GM19240 (cell line): ENCODE measurements at regions not wholly inside any gene's neighbourhood (a gene's known extent, or its start where the extent isn't known, plus 50 kb on each side); places are given as distances from the start of the nearest gene placed in this dataset.
"Not testable (repeated sequence)": the region's sequence is repeated elsewhere in the genome, so short reads cannot be mapped to it uniquely, and the experiment has no call there.

Source experiments
- DNase-seq: peaks from one replicate; pipeline ENCODE4 v3.0.0; 2011; ENCODE audit warnings: low spot score; ENCODE audit not compliant: insufficient read length

DNA sequence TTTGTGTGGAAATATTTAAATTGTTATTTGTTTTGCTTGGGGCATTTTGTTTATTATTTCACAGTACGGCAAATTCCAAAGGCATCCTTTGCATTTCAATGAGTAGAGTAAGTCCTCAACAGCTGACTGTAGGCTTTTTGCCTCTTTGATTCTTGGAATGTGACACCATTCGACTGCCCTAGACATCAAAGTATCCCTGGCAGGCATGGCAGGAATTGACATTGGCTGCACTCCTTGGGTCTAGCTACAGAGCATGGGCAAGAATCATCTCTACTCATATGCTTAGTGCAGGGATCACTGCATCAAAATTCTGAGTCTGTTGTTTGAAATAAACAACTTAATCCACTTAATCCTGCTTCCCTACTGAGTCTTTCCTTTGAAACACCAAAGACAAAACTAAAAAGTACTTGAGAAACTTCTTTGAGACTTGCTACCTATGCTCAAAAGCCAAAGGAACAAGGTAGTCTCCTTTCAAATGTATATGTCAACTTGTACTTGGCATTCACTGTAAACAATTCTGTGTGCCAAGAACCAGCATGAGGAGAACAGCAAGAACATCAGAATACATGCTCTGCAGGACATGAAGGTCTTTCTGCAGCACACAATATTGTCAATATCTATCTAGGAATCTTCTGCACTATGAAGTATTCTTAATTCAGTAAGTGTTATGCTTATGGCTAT, 1569.0 kb upstream of the FLRT2 start:
- no peak for DNase-seq

DNA sequence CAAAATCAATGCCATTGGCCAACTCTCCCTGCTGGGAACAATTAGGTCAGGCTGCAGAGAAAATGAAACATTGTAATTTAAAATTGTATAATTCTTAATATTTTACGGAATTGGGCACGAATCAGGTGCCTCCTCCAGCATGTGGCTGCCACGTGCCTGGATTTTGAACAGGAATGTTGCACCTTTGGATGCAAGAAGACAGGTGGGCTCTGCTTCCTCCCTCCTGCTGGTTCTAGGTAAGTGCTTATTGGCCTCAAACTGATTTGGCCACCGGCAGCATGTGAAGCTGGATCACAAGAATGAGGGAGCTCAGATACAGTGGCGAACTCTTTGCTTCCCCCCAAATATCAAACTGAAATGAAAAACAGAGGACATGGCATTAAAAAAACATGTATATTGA, 1559.9 kb upstream of the FLRT2 start:
- DNase-seq: no peak

DNA sequence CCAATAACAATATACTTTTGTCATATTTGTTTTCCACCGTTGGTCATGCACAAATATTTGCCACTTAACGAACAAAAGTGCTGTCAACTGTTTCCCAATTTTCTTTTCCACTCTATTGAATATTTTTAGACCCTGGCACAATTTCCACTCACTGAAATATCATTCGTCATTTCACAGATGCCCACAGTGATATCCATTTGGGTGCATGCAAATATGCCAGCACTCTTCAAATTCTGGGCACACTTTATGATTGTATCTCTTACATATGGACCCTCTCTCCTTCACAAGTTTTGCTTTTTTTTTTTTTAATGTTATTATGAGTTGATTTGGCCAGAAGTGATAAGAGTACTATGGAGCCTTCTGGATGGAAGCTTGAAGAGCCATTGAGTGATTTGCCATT, 1557.3 kb upstream of the FLRT2 start:
- DNase-seq: no peak

GRCh38 chr14:83974647-83975163, 1555.2 kb upstream of the FLRT2 start:
- DNase-seq: no peak

GRCh38 chr14:83975435-83975834, 1554.5 kb upstream of the FLRT2 start:
- DNase-seq: no peak

- DNase-seq: no peak
Observed at GRCh38 chr14:83975841-83976770, 1553.8 kb upstream of the FLRT2 start.

DNA sequence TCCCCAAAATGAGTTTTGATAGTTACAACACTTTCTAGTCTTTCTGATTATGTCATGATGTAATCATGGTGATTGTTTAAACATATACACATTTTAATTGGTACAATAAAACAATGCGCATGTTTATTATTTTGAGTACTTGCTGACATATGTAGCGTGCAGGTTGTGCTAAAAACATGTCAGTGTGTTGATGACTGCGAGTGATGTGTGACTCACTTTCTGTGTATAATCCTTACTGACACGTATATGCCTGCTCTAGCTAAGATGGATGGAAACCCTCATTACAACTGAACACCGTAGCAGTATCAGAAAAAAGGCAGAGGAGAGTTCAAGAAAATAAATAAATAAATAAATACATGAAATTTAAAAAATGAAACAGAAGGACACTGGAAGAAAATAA, 1552.4 kb upstream of the FLRT2 start:
- DNase-seq: no peak

GRCh38 chr14:83981676-83982258, 1548.2 kb upstream of the FLRT2 start:
- not testable (repeated sequence) for DNase-seq

DNA sequence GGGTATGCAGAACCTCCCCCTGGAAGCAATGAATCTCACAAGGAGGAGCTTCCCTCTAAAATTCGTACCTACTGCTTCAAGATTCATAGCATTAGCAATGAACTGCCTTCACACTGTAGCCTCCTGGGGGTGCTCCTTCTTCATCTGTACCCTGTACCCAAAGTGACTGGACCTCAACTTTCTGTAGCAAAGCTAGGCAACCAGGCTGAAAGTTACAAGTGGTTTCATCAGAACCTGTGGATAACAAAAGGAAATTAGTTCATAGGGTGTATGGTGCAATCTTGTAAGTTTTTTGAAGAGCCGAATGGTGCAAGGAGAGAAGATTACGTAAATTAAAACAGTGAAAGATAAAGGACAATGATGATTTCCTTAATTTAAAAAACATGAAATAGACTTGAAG, 1541.7 kb upstream of the FLRT2 start:
- no peak for DNase-seq

DNA sequence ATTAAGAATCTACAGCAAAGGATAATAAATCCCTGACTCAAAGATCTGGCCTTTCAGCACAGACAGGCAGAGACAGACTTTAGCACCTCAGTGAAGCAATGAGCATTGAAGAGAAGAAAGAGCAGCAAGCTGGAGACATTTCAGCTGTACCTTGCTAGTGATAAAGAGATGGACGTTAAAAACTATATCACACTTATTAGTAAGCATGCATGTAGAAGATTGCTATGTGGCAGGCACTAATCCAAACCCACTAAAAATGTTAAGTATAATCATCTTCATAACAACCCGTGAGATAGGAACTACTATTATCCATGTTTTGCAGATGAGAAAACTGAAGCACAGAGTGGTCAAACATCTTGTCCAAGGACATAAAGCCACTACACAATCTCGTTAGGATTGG, 1538.3 kb upstream of the FLRT2 start:
- no peak for DNase-seq

- no peak for DNase-seq
Observed at GRCh38 chr14:83992857-83993256, 1537.1 kb upstream of the FLRT2 start.

GRCh38 chr14:83993545-83993944, 1536.4 kb upstream of the FLRT2 start:
- no peak for DNase-seq

GRCh38 chr14:83994020-83994419, 1535.9 kb upstream of the FLRT2 start:
- DNase-seq: no peak

DNA sequence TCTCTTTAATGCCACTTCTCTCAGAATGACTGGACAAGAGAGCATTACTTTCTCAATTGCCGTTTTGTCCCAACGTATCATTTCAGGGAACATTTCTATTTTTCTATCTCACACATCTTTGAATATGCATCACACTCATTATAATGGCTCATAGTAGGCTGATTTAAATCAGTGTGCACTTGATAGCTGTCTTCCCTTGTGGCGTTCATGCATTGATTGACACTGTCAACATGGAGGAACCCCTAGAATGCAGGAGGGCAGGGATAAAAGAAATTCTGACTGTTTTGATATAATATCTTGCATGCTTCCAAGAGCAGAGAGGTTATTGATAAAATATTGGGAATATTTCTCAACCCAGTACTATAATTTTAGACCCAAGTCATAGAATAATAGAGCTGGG, 1528.9 kb upstream of the FLRT2 start:
- no peak for DNase-seq

GRCh38 chr14:84003346-84003745, 1526.6 kb upstream of the FLRT2 start:
- no peak for DNase-seq

DNA sequence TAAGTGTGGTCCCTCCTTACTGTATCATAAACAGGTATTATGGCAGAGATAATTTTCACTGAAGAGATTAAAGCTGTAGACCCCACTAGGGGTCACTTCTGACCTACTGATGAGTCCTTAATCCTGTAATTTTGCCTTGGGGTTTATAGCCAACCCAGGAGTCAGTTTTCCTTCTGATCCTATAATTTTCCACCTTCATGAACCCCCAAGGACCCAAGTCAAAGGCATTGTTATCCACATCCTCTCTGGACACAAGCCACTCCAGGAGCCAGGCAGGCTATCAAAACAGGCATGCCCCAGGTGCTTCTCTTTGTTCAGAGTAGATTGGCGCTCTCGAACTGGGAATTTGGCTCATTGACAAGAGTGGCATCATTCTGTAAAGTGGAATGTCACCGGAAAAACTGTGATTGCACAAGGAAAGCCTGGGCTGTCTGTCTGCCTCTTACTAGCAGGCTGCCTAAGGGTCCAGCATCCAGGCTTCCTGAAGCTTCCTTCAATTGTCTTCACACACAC, 1523.2 kb upstream of the FLRT2 start:
- DNase-seq: no peak

DNA sequence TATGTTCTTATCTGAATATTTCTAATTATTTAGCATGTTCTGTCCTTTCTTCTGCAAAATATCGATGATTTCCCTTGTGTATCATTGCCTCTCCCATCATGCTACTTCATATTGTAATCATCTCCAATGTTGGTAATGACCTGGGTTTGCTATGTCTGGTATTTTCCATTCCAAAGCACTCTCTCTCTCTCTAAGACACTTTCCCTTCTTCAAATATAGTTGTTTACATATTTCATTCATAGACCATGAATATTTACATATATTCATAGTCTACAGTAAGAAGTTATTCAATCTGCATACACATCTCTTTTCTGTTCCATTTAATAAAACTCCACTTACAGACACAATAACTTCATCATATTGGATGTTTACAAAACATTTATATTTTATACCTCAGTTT, 1516.5 kb upstream of the FLRT2 start:
- DNase-seq: no peak

DNA sequence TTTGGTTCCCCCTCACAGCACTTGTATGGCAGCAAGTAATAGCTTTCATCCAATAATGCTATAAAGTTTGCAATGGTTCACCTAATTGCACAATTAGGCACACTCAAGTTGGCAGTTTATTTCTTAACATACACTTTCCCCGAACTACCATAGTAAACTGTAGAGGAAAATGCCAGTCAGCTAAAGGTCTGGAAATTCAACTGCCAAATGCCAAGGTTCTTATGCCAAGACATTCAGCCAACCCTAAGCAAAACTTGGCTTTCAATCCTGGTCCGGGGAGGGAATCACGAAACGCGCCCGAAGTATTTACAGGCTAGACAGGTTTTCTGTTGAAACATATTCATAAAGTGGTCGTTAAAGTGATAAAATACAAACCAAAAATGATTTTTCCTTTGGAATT, 1512.4 kb upstream of the FLRT2 start:
- no peak for DNase-seq

DNA sequence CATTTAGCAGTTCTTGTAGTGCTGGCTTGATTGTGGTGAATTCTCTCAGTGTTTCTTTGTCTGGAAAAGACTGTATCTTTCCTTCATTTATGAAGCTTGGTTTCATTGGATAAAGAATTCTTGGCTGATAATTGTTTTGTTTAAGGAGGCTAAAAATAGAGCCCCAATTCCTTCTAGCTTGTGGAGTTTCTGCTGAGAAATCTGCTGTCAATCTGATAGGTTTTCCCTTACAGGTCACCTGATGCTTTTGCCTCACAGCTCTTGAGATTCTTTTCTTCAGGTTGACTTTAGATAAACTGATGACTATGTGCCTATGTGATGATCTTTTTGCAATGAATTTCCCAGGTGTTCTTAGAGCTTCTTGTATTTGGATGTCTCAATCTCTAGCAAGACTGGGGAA, 1508.5 kb upstream of the FLRT2 start:
- DNase-seq: no peak

DNA sequence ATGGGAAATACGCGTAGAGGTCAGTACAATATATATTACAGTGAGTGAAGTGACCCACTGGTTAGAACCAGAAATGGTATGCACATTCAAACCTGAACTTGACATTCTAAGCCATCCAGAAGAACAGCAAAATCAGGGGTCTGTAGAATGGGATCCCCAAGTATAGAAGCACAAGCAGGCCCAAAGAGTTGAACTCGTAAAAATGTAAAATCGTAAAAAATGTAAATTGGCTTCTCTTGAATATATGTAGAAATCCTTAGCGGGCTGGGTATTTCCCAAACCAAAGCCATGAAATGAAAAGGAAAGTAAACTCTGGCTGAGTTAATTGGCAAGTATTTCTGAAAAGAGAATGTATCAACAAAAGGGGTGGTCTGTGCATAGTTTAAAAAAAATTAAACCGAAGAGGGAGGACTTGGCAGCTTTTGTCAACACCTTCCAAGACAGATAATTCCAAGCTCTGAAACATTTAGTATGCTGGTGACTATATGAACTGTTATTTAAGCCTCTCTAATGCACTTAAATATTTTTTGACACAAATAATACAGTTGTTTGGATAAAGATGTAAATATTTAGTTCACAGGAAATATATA, 1505.6 kb upstream of the FLRT2 start:
- DNase-seq: no peak
